ENCODE measurements at regions not wholly inside any gene's neighbourhood (a gene's known extent, or its start where the extent isn't known, plus 50 kb on each side); places are given as distances from the start of the nearest gene placed in this dataset.

- TF ChIP-seq CTCF (IDR thresholded peaks at IDR 0.05; ENCODE audit: low read depth, low read length) = no peak
- no peak for TF ChIP-seq MAX (IDR thresholded peaks at IDR 0.05; ENCODE audit: low read depth, low read length)
- TF ChIP-seq POLR2A (IDR thresholded peaks at IDR 0.05; ENCODE audit: extremely low read depth, insufficient read length) = no peak
Measured at GRCh38 chr14:28365510-28365909, 401.1 kb upstream of the FOXG1 start.
